ENCODE measurements at regions not wholly inside any gene's neighbourhood (a gene's known extent, or its start where the extent isn't known, plus 50 kb on each side); places are given as distances from the start of the nearest gene placed in this dataset.
"Not testable (repeated sequence)": the region's sequence is repeated elsewhere in the genome, so short reads cannot be mapped to it uniquely, and the experiment has no call there.

DNA sequence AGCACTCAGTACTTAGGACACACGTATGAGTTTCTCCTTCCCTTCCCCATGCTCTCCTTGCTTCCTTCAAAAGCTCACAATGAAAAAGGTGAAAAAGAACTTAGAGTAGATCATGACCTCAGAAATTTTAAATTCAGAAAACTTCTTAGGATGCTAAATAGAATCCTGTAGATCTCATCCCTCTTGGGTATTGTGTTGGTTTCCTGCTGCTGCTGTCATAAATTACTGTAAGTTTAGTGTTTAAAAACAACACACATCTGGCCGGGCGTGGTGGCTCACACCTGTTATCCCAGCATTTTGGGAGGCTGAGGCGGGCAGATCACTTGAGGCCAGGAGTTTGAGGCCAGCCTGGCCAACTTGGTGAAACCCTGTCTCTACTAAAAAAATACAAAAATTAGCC, 106.9 kb downstream of the SOCS6 start:
- not testable (repeated sequence) for TF ChIP-seq KAT7 (CRISPR knock-in tag; IDR thresholded peaks at IDR 0.05; ENCODE audit: borderline replicate concordance)
- TF ChIP-seq, protein P1, sequence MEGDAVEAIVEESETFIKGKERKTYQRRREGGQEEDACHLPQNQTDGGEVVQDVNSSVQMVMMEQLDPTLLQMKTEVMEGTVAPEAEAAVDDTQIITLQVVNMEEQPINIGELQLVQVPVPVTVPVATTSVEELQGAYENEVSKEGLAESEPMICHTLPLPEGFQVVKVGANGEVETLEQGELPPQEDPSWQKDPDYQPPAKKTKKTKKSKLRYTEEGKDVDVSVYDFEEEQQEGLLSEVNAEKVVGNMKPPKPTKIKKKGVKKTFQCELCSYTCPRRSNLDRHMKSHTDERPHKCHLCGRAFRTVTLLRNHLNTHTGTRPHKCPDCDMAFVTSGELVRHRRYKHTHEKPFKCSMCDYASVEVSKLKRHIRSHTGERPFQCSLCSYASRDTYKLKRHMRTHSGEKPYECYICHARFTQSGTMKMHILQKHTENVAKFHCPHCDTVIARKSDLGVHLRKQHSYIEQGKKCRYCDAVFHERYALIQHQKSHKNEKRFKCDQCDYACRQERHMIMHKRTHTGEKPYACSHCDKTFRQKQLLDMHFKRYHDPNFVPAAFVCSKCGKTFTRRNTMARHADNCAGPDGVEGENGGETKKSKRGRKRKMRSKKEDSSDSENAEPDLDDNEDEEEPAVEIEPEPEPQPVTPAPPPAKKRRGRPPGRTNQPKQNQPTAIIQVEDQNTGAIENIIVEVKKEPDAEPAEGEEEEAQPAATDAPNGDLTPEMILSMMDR (IDR thresholded peaks at IDR 0.05), result not testable (repeated sequence)
- TF ChIP-seq, protein P2, sequence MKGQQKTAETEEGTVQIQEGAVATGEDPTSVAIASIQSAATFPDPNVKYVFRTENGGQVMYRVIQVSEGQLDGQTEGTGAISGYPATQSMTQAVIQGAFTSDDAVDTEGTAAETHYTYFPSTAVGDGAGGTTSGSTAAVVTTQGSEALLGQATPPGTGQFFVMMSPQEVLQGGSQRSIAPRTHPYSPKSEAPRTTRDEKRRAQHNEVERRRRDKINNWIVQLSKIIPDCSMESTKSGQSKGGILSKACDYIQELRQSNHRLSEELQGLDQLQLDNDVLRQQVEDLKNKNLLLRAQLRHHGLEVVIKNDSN (CRISPR knock-in tag; IDR thresholded peaks at IDR 0.05), result not testable (repeated sequence)
